HCT116 (cell line): ENCODE measurements at regions not wholly inside any gene's neighbourhood (a gene's known extent, or its start where the extent isn't known, plus 50 kb on each side); places are given as distances from the start of the nearest gene placed in this dataset.

Experiments used
- EZH2 ChIP-seq: fragments of 200-600 bp; sonication (generic); IDR thresholded peaks from 2 replicates; pipeline ENCODE4 v1.6.1; 2017; ENCODE audit warnings: antibody characterized with exemption, mixed run types
- SP1 ChIP-seq: IDR thresholded peaks from 2 replicates; pipeline ENCODE4 v1.6.1; 2012; ENCODE audit warnings: low read depth
- YY1 ChIP-seq: IDR thresholded peaks from 2 replicates; pipeline ENCODE4 v1.6.1; 2011; ENCODE audit warnings: low read length, low read depth, moderate library complexity, mild to moderate bottlenecking; ENCODE audit not compliant: insufficient replicate concordance; ENCODE audit errors: extremely low read depth
- TF ChIP-seq, protein P1 (sequence below): IDR thresholded peaks from 2 replicates; pipeline ENCODE4 v1.6.1; 2012; ENCODE audit warnings: low read depth
- TF ChIP-seq, protein P2 (sequence below), 3 experiments: fragments of 200-600 bp in 1 of 3; sonication (generic) in 1 of 3; IDR thresholded peaks in 2 of 3; conservative IDR thresholded peaks in 1 of 3; 2 replicates each; pipeline ENCODE4 v1.5.1; 2012 to 2017; ENCODE audit warnings: low read depth in 2 of 3, low read length in 2 of 3, antibody characterized with exemption in 1 of 3, borderline replicate concordance in 1 of 3, control low read depth in 1 of 3, mild to moderate bottlenecking in 1 of 3, mixed read lengths in 1 of 3, mixed run types in 1 of 3, moderate library complexity in 1 of 3; ENCODE audit not compliant: insufficient read depth in 1 of 3

DNA sequence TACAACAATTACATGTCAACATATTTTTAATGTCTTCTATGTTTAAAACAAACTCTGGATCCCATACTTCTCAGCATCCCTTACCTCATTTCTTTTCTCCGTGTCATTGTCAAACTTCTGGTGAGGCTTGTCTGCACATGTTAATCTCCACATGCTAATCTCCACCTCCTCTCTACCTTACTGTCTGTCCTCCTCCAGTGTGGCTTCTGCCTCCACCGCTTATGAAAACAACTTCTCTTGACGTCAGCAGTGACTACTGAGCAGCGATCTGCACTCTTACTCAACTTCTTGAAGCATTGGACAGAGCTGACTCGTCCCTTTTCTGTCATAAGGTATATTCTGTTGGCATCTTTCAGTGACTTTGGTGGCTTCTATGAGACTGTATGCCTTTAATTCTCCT, 338.2 kb upstream of the THRB start:
- TF ChIP-seq, protein P1, sequence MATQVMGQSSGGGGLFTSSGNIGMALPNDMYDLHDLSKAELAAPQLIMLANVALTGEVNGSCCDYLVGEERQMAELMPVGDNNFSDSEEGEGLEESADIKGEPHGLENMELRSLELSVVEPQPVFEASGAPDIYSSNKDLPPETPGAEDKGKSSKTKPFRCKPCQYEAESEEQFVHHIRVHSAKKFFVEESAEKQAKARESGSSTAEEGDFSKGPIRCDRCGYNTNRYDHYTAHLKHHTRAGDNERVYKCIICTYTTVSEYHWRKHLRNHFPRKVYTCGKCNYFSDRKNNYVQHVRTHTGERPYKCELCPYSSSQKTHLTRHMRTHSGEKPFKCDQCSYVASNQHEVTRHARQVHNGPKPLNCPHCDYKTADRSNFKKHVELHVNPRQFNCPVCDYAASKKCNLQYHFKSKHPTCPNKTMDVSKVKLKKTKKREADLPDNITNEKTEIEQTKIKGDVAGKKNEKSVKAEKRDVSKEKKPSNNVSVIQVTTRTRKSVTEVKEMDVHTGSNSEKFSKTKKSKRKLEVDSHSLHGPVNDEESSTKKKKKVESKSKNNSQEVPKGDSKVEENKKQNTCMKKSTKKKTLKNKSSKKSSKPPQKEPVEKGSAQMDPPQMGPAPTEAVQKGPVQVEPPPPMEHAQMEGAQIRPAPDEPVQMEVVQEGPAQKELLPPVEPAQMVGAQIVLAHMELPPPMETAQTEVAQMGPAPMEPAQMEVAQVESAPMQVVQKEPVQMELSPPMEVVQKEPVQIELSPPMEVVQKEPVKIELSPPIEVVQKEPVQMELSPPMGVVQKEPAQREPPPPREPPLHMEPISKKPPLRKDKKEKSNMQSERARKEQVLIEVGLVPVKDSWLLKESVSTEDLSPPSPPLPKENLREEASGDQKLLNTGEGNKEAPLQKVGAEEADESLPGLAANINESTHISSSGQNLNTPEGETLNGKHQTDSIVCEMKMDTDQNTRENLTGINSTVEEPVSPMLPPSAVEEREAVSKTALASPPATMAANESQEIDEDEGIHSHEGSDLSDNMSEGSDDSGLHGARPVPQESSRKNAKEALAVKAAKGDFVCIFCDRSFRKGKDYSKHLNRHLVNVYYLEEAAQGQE, result no peak
- TF ChIP-seq, protein P2, sequence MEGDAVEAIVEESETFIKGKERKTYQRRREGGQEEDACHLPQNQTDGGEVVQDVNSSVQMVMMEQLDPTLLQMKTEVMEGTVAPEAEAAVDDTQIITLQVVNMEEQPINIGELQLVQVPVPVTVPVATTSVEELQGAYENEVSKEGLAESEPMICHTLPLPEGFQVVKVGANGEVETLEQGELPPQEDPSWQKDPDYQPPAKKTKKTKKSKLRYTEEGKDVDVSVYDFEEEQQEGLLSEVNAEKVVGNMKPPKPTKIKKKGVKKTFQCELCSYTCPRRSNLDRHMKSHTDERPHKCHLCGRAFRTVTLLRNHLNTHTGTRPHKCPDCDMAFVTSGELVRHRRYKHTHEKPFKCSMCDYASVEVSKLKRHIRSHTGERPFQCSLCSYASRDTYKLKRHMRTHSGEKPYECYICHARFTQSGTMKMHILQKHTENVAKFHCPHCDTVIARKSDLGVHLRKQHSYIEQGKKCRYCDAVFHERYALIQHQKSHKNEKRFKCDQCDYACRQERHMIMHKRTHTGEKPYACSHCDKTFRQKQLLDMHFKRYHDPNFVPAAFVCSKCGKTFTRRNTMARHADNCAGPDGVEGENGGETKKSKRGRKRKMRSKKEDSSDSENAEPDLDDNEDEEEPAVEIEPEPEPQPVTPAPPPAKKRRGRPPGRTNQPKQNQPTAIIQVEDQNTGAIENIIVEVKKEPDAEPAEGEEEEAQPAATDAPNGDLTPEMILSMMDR (IDR thresholded peaks at IDR 0.05 in 2 of 3, conservative IDR thresholded peaks at IDR 0.05 in 1 of 3; ENCODE audit: borderline replicate concordance in 1 of 3, insufficient read depth in 1 of 3, low read depth in 2 of 3, low read length in 2 of 3), result no peak
- no peak for TF ChIP-seq SP1
- TF ChIP-seq YY1, result no peak
- TF ChIP-seq EZH2, result no peak
